NB4 (cell line): ENCODE measurements at regions not wholly inside any gene's neighbourhood (a gene's known extent, or its start where the extent isn't known, plus 50 kb on each side); places are given as distances from the start of the nearest gene placed in this dataset.

Source experiments
- MYC ChIP-seq: IDR thresholded peaks from 2 replicates; pipeline ENCODE4 v1.6.1; 2011; ENCODE audit warnings: low read depth, low read length
- POLR2A ChIP-seq: IDR thresholded peaks from 2 replicates; pipeline ENCODE4 v1.6.1; 2011; ENCODE audit warnings: mild to moderate bottlenecking; ENCODE audit not compliant: insufficient read length; ENCODE audit errors: extremely low read depth
- TF ChIP-seq, protein P1 (sequence below): IDR thresholded peaks from one replicate; pipeline ENCODE4 v1.5.1; 2012; ENCODE audit warnings: low read depth, low read length

DNA sequence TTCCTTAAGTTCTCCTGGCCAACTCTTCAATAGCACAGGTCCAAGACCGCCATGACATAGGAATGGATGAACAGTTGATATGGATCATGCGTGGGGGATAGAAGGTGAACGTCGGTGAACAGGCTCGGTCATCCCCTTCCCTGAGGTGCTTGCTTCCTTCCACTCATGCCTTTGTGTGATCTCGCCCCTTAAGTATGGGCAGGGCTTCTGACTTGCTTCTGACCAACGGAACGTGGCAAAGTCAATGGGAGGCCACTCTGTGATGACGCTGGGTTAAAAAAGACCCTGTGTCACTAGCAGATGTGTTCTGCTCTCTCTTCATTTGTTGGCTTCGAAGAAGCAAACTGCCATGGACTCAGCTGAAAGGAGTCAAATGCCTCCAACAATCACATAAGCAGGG, 240.5 kb upstream of the TUT7 start:
- TF ChIP-seq, protein P1, sequence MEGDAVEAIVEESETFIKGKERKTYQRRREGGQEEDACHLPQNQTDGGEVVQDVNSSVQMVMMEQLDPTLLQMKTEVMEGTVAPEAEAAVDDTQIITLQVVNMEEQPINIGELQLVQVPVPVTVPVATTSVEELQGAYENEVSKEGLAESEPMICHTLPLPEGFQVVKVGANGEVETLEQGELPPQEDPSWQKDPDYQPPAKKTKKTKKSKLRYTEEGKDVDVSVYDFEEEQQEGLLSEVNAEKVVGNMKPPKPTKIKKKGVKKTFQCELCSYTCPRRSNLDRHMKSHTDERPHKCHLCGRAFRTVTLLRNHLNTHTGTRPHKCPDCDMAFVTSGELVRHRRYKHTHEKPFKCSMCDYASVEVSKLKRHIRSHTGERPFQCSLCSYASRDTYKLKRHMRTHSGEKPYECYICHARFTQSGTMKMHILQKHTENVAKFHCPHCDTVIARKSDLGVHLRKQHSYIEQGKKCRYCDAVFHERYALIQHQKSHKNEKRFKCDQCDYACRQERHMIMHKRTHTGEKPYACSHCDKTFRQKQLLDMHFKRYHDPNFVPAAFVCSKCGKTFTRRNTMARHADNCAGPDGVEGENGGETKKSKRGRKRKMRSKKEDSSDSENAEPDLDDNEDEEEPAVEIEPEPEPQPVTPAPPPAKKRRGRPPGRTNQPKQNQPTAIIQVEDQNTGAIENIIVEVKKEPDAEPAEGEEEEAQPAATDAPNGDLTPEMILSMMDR = no peak
- TF ChIP-seq POLR2A (no peak), MYC (no peak)
